ENCODE measurements at regions not wholly inside any gene's neighbourhood (a gene's known extent, or its start where the extent isn't known, plus 50 kb on each side); places are given as distances from the start of the nearest gene placed in this dataset.

- no peak for TF ChIP-seq ZNF639 (tag by site-specific recombination; IDR thresholded peaks at IDR 0.05)
- no peak for TF ChIP-seq PBX3 (CRISPR knock-in tag; IDR thresholded peaks at IDR 0.05)
Observed at GRCh38 chr1:60415696-60416095, 342.1 kb upstream of the C1orf87 start (continued).

GRCh38 chr1:60413091-60413490 is 339.5 kb upstream of the C1orf87 start:
- CTCF ChIA-PET = interaction anchor here (0.6 kb wide), 1 partner anchor 445 kb away, joined by 3 read pairs; no protein-coding TSS in a partner anchor
- POLR2A ChIA-PET = no interaction called here
- H3K36me3 ChIP-seq (ENCODE audit: control insufficient read depth in 2 of 2, insufficient read depth in 1 of 2, low read length in 2 of 2) = no peaks in the 10 kb centered on the region
- no peaks in the 10 kb centered on the region for H3K4me1 ChIP-seq (ENCODE audit: control insufficient read depth, insufficient read depth, low read length)
- H3K9me3 ChIP-seq (ENCODE audit: control insufficient read depth, insufficient read depth, low read depth, low read length) = no peaks in the 10 kb centered on the region
- no peak for TF ChIP-seq ZNF211 (tag by site-specific recombination; IDR thresholded peaks at IDR 0.05; ENCODE audit: low read depth)
- TF ChIP-seq ZSCAN4 (tag by site-specific recombination; IDR thresholded peaks at IDR 0.05) = no peak
- TF ChIP-seq ZNF747 (tag by site-specific recombination; IDR thresholded peaks at IDR 0.05) = no peak
- no peak overlapping the region for H3K4me3 ChIP-seq (ENCODE audit: low read depth, low read length)
- no peak overlapping the region for H3K27ac ChIP-seq (ENCODE audit: extremely low read depth, low read depth, low read length)

GRCh38 chr1:60411591-60411990 is 338.0 kb upstream of the C1orf87 start:
- no peaks in the 10 kb centered on the region for H3K36me3 ChIP-seq (ENCODE audit: control insufficient read depth in 2 of 2, insufficient read depth in 1 of 2, low read length in 2 of 2)
- CTCF ChIA-PET = interaction anchor here (0.6 to 1.1 kb wide), 2 partner anchors 14 to 538 kb away, joined by 3 to 4 read pairs; no protein-coding TSS in a partner anchor
- H3K4me1 ChIP-seq (ENCODE audit: control insufficient read depth, insufficient read depth, low read length) = no peaks in the 10 kb centered on the region
- no peaks in the 10 kb centered on the region for H3K9me3 ChIP-seq (ENCODE audit: control insufficient read depth, insufficient read depth, low read depth, low read length)
- no peak overlapping the region for H3K4me3 ChIP-seq (ENCODE audit: low read depth, low read length)
- POLR2A ChIA-PET = no interaction called here
- no peak overlapping the region for H3K27ac ChIP-seq (ENCODE audit: extremely low read depth, low read depth, low read length)
- TF ChIP-seq ZNF518A (tag by site-specific recombination; conservative IDR thresholded peaks at IDR 0.05; ENCODE audit: low read depth) = no peak
- TF ChIP-seq ZNF548 (tag by site-specific recombination; IDR thresholded peaks at IDR 0.05) = no peak
- no peak for TF ChIP-seq ZFHX2 (tag by site-specific recombination; conservative IDR thresholded peaks at IDR 0.05)
- TF ChIP-seq ZBTB48 (tag by site-specific recombination; IDR thresholded peaks at IDR 0.05) = no peak
- no peak for TF ChIP-seq KLF1 (tag by site-specific recombination; IDR thresholded peaks at IDR 0.05)
- TF ChIP-seq EGR2 (tag by site-specific recombination; IDR thresholded peaks at IDR 0.05; ENCODE audit: low read depth) = no peak
- TF ChIP-seq ZNF660 (tag by site-specific recombination; IDR thresholded peaks at IDR 0.05) = no peak
- no peak for TF ChIP-seq ZNF274 (IDR thresholded peaks at IDR 0.05; ENCODE audit: low read length)
- TF ChIP-seq ZNF274 (tag by site-specific recombination; IDR thresholded peaks at IDR 0.05; ENCODE audit: borderline replicate concordance) = no peak
- TF ChIP-seq HOXA7 (CRISPR knock-in tag; IDR thresholded peaks at IDR 0.05; ENCODE audit: borderline replicate concordance) = no peak
- no peak for TF ChIP-seq ZNF626 (tag by site-specific recombination; IDR thresholded peaks at IDR 0.05)
- TF ChIP-seq ZSCAN18 (tag by site-specific recombination; IDR thresholded peaks at IDR 0.05) = no peak
- no peak for TF ChIP-seq YY2 (tag by site-specific recombination; IDR thresholded peaks at IDR 0.05)
- TF ChIP-seq BCL6B (tag by site-specific recombination; IDR thresholded peaks at IDR 0.05) = no peak
- TF ChIP-seq BCL11B (tag by site-specific recombination; IDR thresholded peaks at IDR 0.05; ENCODE audit: low read depth) = no peak
- TF ChIP-seq ZNF221 (tag by site-specific recombination; IDR thresholded peaks at IDR 0.05; ENCODE audit: borderline replicate concordance) = no peak

All from HEK293 (cell line).